Sigmoid colon (tissue), 6 donors: ENCODE measurements at regions not wholly inside any gene's neighbourhood (a gene's known extent, or its start where the extent isn't known, plus 50 kb on each side); places are given as distances from the start of the nearest gene placed in this dataset.

Source experiments
- DNase-seq: peaks from one replicate; pipeline ENCODE4 v3.0.0-alpha.2; 2019
- H3K27ac ChIP-seq, 4 donors: fragments of 200-600 bp; sonication (generic); one replicate each; pipeline ENCODE4 v1.5.1; 2016 to 2019; ENCODE audit warnings: mild to moderate bottlenecking in 1 of 4
- H3K27me3 ChIP-seq, 3 donors: fragments of 200-600 bp; sonication (generic); one replicate each; pipeline ENCODE4 v1.5.1; 2019; ENCODE audit warnings: mild to moderate bottlenecking in 1 of 3
- H3K36me3 ChIP-seq, 4 donors: fragments of 200-600 bp; sonication (generic); one replicate each; pipeline ENCODE4 v1.5.1; 2016 to 2019
- H3K4me1 ChIP-seq, 4 donors: fragments of 200-600 bp; sonication (generic); one replicate each; pipeline ENCODE4 v1.5.1; 2017 to 2019
- H3K4me3 ChIP-seq, 4 donors: fragments of 200-600 bp; sonication (generic); one replicate each; pipeline ENCODE4 v1.5.1; 2017 to 2019; ENCODE audit warnings: mild to moderate bottlenecking in 2 of 4, moderate library complexity in 1 of 4
- H3K9me3 ChIP-seq, 4 donors: fragments of 200-600 bp in 3 of 4; sonication (generic) in 3 of 4; one replicate each; pipeline versions ENCODE4 v1.5.1 to v1.6.1; 2013 to 2019
- CTCF ChIP-seq, 4 experiments: fragments of 450-650 bp in 3 of 4; fragments of 200-600 bp in 1 of 4; IDR thresholded peaks; one replicate each; pipeline ENCODE4 v1.5.1; 2016 to 2019; ENCODE audit warnings: antibody characterized with exemption in 4 of 4, mild to moderate bottlenecking in 3 of 4, moderate library complexity in 2 of 4
- EP300 ChIP-seq, 4 donors: sonication (generic); formaldehyde crosslinking; IDR thresholded peaks; one replicate each; pipeline ENCODE4 v1.6.1; 2017; ENCODE audit warnings: antibody characterized with exemption in 4 of 4
- POLR2A ChIP-seq, 2 donors: fragments of 450-650 bp; IDR thresholded peaks; one replicate each; pipeline ENCODE4 v1.6.1; 2016; ENCODE audit warnings: antibody characterized with exemption in 2 of 2, mild to moderate bottlenecking in 2 of 2, moderate library complexity in 2 of 2
- POLR2AphosphoS5 ChIP-seq, 4 donors: sonication (generic); formaldehyde crosslinking; IDR thresholded peaks; one replicate each; pipeline ENCODE4 v1.6.1; 2017; ENCODE audit warnings: antibody characterized with exemption in 4 of 4
- WGBS, 2 donors: extraction: QIAGEN DNeasy Blood & Tissue Kit; methylation state at CpG; one replicate each; pipeline ENCODE4 v1.1.7; 2013; 5-methylcytosine and 5-hydroxymethylcytosine counted together
- intact Hi-C: fragments of 100-400 bp; cut with DNase I; formaldehyde crosslinking; loops from one replicate; pipeline ENCODE4 v1.15.1; 2023
- donor health status: healthy with polysubstance abuse.
- donor health status: healthy.

GRCh38 chr18:55128437-55128836 lies 169.2 kb upstream of the CCDC68 start:
- intact Hi-C loops = no loop called here
- 76 to 86% methylated on average over 3 of the region's 3 CpGs for WGBS, 2 donors

GRCh38 chr18:55124078-55124763 lies 165.0 kb upstream of the CCDC68 start:
- Histone ChIP-seq H3K9me3 (no peaks in the 10 kb centered on the region), H3K27ac (no peak overlapping the region), H3K27me3 (no peaks in the 10 kb centered on the region), H3K4me1 (no peaks in the 10 kb centered on the region), H3K4me3 (no peak overlapping the region), H3K36me3 (no peaks in the 10 kb centered on the region)
- intact Hi-C loops = no loop called here
- no peak for TF ChIP-seq POLR2A (IDR thresholded peaks at IDR 0.05)
- peak in 1 of 4 donors; percentile 31 for TF ChIP-seq POLR2AphosphoS5 (IDR thresholded peaks at IDR 0.05)
- 74 to 86% methylated on average over 4 of the region's 4 CpGs for WGBS, 2 donors
- DNase-seq = no peak

More at GRCh38 chr18:55128437-55128836, 169.2 kb upstream of the CCDC68 start:
- DNase-seq = no peak
- H3K27me3 ChIP-seq = no peaks in the 10 kb centered on the region
- no peak overlapping the region for H3K27ac ChIP-seq
- H3K4me1 ChIP-seq = no peaks in the 10 kb centered on the region
- no peaks in the 10 kb centered on the region for H3K9me3 ChIP-seq
- H3K36me3 ChIP-seq = no peaks in the 10 kb centered on the region
- TF ChIP-seq POLR2A (IDR thresholded peaks at IDR 0.05) (no peak), CTCF (IDR thresholded peaks at IDR 0.05) (no peak), POLR2AphosphoS5 (IDR thresholded peaks at IDR 0.05) (no peak), EP300 (IDR thresholded peaks at IDR 0.05) (no peak)
- H3K4me3 ChIP-seq = no peak overlapping the region

- H3K4me1 ChIP-seq = no peaks in the 10 kb centered on the region
- H3K27me3 ChIP-seq = no peaks in the 10 kb centered on the region
- H3K9me3 ChIP-seq = no peaks in the 10 kb centered on the region
- H3K36me3 ChIP-seq = no peaks in the 10 kb centered on the region
- intact Hi-C loops = no loop called here
- no peak overlapping the region for H3K27ac ChIP-seq
- TF ChIP-seq EP300 (IDR thresholded peaks at IDR 0.05) = no peak
- TF ChIP-seq POLR2AphosphoS5 (IDR thresholded peaks at IDR 0.05) = no peak
- no peak for TF ChIP-seq CTCF (IDR thresholded peaks at IDR 0.05)
- TF ChIP-seq POLR2A (IDR thresholded peaks at IDR 0.05) = no peak
- no peak overlapping the region for H3K4me3 ChIP-seq
- DNase-seq = no peak
Measured at GRCh38 chr18:55123361-55123760, 164.1 kb upstream of the CCDC68 start.

- 89 to 92% methylated on average over 10 of the region's 10 CpGs for WGBS, 2 donors
- intact Hi-C loops = no loop called here
- no peak for DNase-seq
- Histone ChIP-seq H3K36me3 (no peaks in the 10 kb centered on the region), H3K4me1 (peaks cover 0 to 12% (median 8%) of the 10 kb centered on the region in 4 donors), H3K9me3 (no peaks in the 10 kb centered on the region), H3K4me3 (no peak overlapping the region), H3K27ac (no peak overlapping the region), H3K27me3 (no peaks in the 10 kb centered on the region)
- TF ChIP-seq EP300 (IDR thresholded peaks at IDR 0.05) (no peak), POLR2A (IDR thresholded peaks at IDR 0.05) (no peak), POLR2AphosphoS5 (IDR thresholded peaks at IDR 0.05) (no peak), CTCF (IDR thresholded peaks at IDR 0.05) (no peak)
Measured at GRCh38 chr18:55121397-55122170, 162.3 kb upstream of the CCDC68 start.

GRCh38 chr18:55120896-55121295 lies 161.6 kb upstream of the CCDC68 start:
- Histone ChIP-seq H3K36me3 (no peaks in the 10 kb centered on the region), H3K27me3 (no peaks in the 10 kb centered on the region), H3K27ac (no peak overlapping the region), H3K4me1 (peaks cover 0 to 12% (median 8%) of the 10 kb centered on the region in 4 donors), H3K9me3 (no peaks in the 10 kb centered on the region), H3K4me3 (no peak overlapping the region)
- TF ChIP-seq EP300 (IDR thresholded peaks at IDR 0.05) = no peak
- TF ChIP-seq POLR2AphosphoS5 (IDR thresholded peaks at IDR 0.05) = no peak
- no peak for TF ChIP-seq CTCF (IDR thresholded peaks at IDR 0.05)
- TF ChIP-seq POLR2A (IDR thresholded peaks at IDR 0.05) = no peak
- intact Hi-C loops = no loop called here
- DNase-seq = no peak
